ENCODE measurements at regions not wholly inside any gene's neighbourhood (a gene's known extent, or its start where the extent isn't known, plus 50 kb on each side); places are given as distances from the start of the nearest gene placed in this dataset.

DNA sequence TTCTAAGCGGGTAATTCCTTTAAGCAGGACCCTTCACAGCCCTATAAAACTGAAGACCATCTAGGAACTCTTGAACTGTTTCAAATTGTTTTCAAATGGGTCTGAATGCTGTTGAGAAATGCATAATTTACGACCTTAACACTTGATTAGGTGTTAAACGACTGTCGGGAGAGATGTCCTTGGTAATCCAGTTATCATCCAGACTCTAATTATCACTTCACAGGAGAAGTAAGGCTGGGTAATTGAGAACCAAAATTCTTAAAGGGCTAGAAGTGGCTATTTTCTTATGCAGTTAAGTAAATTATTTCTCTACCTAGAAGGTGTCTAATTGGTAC lies 276.7 kb upstream of the TBC1D5 start:
- H3K36me3 ChIP-seq (ENCODE audit: insufficient read depth, low read length): no peaks in the 10 kb centered on the region
- H3K4me1 ChIP-seq (ENCODE audit: control insufficient read depth, insufficient read depth, low read length, unreplicated experiment): peaks cover 4% of the 10 kb centered on the region
- H3K79me2 ChIP-seq (ENCODE audit: control insufficient read depth, insufficient read depth, low read length, unreplicated experiment): no peaks in the 10 kb centered on the region
- no peak overlapping the region for H3K4me3 ChIP-seq (ENCODE audit: low read depth, low read length)
- H2AFZ ChIP-seq (ENCODE audit: low read length, unreplicated experiment): no peak overlapping the region
- H3K27me3 ChIP-seq (ENCODE audit: insufficient read depth, low read length): peaks cover 3% of the 10 kb centered on the region
- H3K27ac ChIP-seq (ENCODE audit: low read depth, low read length): no peak overlapping the region

DNA sequence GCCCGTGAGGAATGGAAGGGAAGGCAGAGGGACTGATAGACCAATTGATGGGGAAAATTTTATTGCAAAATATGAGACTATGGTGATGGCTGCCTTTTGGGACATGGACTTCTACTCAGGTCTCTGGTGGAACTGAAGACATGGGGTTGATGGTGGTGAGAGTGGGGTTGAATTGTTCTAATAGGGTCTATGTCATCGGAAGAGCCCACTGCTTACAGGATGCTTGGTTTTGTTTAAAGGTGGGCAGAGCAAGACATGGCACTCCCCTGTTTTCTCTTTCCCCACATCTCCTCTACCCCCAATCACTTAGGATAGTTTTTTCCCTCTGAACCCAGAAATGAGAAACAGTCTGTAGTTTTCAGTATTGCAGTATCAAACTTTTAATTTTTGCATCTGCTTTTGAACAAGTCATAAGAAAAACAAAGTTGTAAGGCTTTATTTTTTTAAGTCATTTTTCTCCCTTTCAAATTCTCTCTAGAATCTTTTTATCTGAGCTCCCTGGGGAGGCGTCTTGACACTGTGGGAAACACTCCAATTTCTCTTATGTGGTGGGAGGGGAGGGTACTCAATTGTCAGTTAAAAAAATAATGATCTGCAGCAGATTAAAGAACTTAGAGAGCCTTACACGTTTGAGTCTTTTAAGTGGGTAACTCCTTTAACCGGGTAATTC lies 276.2 kb upstream of the TBC1D5 start:
- no peak overlapping the region for H2AFZ ChIP-seq (ENCODE audit: low read length, unreplicated experiment)
- no peaks in the 10 kb centered on the region for H3K36me3 ChIP-seq (ENCODE audit: insufficient read depth, low read length)
- H3K79me2 ChIP-seq (ENCODE audit: control insufficient read depth, insufficient read depth, low read length, unreplicated experiment): no peaks in the 10 kb centered on the region
- H3K27ac ChIP-seq (ENCODE audit: low read depth, low read length): no peak overlapping the region
- H3K4me1 ChIP-seq (ENCODE audit: control insufficient read depth, insufficient read depth, low read length, unreplicated experiment): peaks cover 4% of the 10 kb centered on the region
- no peak overlapping the region for H3K4me3 ChIP-seq (ENCODE audit: low read depth, low read length)
- peaks cover 3% of the 10 kb centered on the region for H3K27me3 ChIP-seq (ENCODE audit: insufficient read depth, low read length)

- peaks cover 3% of the 10 kb centered on the region for H3K27me3 ChIP-seq (ENCODE audit: insufficient read depth, low read length)
- peaks cover 4% of the 10 kb centered on the region for H3K4me1 ChIP-seq (ENCODE audit: control insufficient read depth, insufficient read depth, low read length, unreplicated experiment)
- no peak overlapping the region for H2AFZ ChIP-seq (ENCODE audit: low read length, unreplicated experiment)
- H3K4me3 ChIP-seq (ENCODE audit: low read depth, low read length): no peak overlapping the region
- no peak overlapping the region for H3K27ac ChIP-seq (ENCODE audit: low read depth, low read length)
- no peaks in the 10 kb centered on the region for H3K79me2 ChIP-seq (ENCODE audit: control insufficient read depth, insufficient read depth, low read length, unreplicated experiment)
- H3K36me3 ChIP-seq (ENCODE audit: insufficient read depth, low read length): no peaks in the 10 kb centered on the region
These were observed 273.9 kb upstream of the TBC1D5 start for GRCh38 chr3:18016366-18016765.

DNA sequence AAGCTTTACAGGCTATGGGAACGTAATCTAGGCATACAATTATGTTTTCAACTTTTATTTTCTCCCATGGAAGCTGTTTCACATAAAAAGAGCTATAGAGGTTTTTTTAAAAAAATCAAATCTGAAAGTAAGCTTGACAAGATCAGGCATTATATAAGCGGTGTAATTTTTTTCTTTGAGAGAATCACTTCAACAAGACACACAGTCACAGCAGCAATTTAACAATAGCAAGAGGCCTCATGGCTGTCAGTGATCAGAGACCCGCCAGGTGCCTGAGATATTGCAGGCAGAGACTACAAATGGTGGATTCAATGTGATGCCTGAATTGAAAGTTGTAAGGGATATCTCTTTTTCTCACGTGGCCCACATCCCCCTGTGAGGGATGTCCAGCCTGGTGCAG lies 270.5 kb upstream of the TBC1D5 start:
- Histone ChIP-seq H3K36me3 (ENCODE audit: insufficient read depth, low read length) (no peaks in the 10 kb centered on the region), H3K79me2 (ENCODE audit: control insufficient read depth, insufficient read depth, low read length, unreplicated experiment) (no peaks in the 10 kb centered on the region), H2AFZ (ENCODE audit: low read length, unreplicated experiment) (no peak overlapping the region), H3K27ac (ENCODE audit: low read depth, low read length) (no peak overlapping the region), H3K4me3 (ENCODE audit: low read depth, low read length) (no peak overlapping the region), H3K27me3 (ENCODE audit: insufficient read depth, low read length) (no peaks in the 10 kb centered on the region), H3K4me1 (ENCODE audit: control insufficient read depth, insufficient read depth, low read length, unreplicated experiment) (no peaks in the 10 kb centered on the region)

- no peak overlapping the region for H2AFZ ChIP-seq (ENCODE audit: low read length, unreplicated experiment)
- H3K4me1 ChIP-seq (ENCODE audit: control insufficient read depth, insufficient read depth, low read length, unreplicated experiment): no peaks in the 10 kb centered on the region
- H3K36me3 ChIP-seq (ENCODE audit: insufficient read depth, low read length): no peaks in the 10 kb centered on the region
- H3K79me2 ChIP-seq (ENCODE audit: control insufficient read depth, insufficient read depth, low read length, unreplicated experiment): no peaks in the 10 kb centered on the region
- H3K27me3 ChIP-seq (ENCODE audit: insufficient read depth, low read length): no peaks in the 10 kb centered on the region
- no peak overlapping the region for H3K27ac ChIP-seq (ENCODE audit: low read depth, low read length)
- H3K4me3 ChIP-seq (ENCODE audit: low read depth, low read length): no peak overlapping the region
These were observed 270.0 kb upstream of the TBC1D5 start for GRCh38 chr3:18012436-18012835.

- Histone ChIP-seq H3K4me3 (ENCODE audit: low read depth, low read length) (no peak overlapping the region), H3K36me3 (ENCODE audit: insufficient read depth, low read length) (no peaks in the 10 kb centered on the region), H3K79me2 (ENCODE audit: control insufficient read depth, insufficient read depth, low read length, unreplicated experiment) (no peaks in the 10 kb centered on the region), H3K4me1 (ENCODE audit: control insufficient read depth, insufficient read depth, low read length, unreplicated experiment) (no peaks in the 10 kb centered on the region), H2AFZ (ENCODE audit: low read length, unreplicated experiment) (no peak overlapping the region), H3K27ac (ENCODE audit: low read depth, low read length) (no peak overlapping the region), H3K27me3 (ENCODE audit: insufficient read depth, low read length) (no peaks in the 10 kb centered on the region)
These were observed 269.0 kb upstream of the TBC1D5 start for GRCh38 chr3:18011387-18011786.

DNA sequence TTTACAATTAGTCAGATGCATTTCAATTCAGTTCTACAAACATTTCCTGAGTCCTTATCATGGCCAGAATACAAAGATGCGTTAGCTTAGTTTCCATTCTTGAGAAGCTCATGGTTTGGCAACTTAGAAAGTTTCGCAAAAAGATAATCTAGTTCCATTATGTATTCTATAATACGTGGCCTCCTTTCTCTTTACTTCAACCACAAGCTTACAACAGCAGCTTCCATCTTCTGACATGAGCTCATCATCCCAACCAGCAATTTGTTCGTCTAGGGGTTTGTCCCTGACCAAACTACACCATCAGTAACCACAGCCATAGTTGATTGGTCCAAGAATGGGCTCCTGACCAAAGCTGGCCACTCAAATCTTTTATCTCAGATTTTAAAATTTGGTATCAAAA lies 267.6 kb upstream of the TBC1D5 start:
- H3K4me3 ChIP-seq (ENCODE audit: low read depth, low read length): no peak overlapping the region
- H3K27ac ChIP-seq (ENCODE audit: low read depth, low read length): no peak overlapping the region
- H3K36me3 ChIP-seq (ENCODE audit: insufficient read depth, low read length): no peaks in the 10 kb centered on the region
- H3K27me3 ChIP-seq (ENCODE audit: insufficient read depth, low read length): no peaks in the 10 kb centered on the region
- no peaks in the 10 kb centered on the region for H3K4me1 ChIP-seq (ENCODE audit: control insufficient read depth, insufficient read depth, low read length, unreplicated experiment)
- no peak overlapping the region for H2AFZ ChIP-seq (ENCODE audit: low read length, unreplicated experiment)
- no peaks in the 10 kb centered on the region for H3K79me2 ChIP-seq (ENCODE audit: control insufficient read depth, insufficient read depth, low read length, unreplicated experiment)

DNA sequence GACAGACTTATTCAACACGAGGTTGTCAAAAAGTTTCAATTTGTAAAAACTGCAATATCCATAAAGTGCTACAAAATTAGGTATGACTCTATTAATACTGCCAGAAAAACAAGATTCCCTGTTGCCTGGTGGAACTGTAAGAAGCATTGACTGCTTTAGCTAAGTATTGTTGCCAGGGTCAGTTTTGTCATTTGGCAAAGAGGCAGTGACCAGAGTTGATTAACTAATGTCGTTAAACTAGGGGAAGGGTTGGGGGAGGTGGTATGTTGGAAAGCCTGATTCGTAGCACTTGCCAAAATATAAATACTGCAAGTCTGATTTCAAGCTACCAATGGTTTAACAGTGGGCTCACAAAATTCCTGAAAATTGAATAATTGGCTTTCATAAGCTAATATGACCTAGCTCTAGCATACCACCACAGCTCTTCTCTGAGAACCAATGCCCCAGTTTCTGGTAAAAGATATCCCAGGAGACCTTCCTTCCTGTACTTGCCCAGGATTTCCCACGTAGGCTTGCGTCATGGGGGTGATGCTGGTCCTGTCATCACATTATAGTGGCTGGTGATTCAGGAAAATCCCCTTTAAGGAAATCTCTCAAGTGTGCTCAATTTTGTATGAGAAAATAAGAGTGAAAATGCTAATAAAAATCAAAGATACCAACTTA lies 266.4 kb upstream of the TBC1D5 start:
- Histone ChIP-seq H3K4me3 (ENCODE audit: low read depth, low read length) (no peak overlapping the region), H3K27ac (ENCODE audit: low read depth, low read length) (no peak overlapping the region), H3K79me2 (ENCODE audit: control insufficient read depth, insufficient read depth, low read length, unreplicated experiment) (no peaks in the 10 kb centered on the region), H2AFZ (ENCODE audit: low read length, unreplicated experiment) (no peak overlapping the region), H3K27me3 (ENCODE audit: insufficient read depth, low read length) (no peaks in the 10 kb centered on the region), H3K4me1 (ENCODE audit: control insufficient read depth, insufficient read depth, low read length, unreplicated experiment) (no peaks in the 10 kb centered on the region), H3K36me3 (ENCODE audit: insufficient read depth, low read length) (no peaks in the 10 kb centered on the region)

DNA sequence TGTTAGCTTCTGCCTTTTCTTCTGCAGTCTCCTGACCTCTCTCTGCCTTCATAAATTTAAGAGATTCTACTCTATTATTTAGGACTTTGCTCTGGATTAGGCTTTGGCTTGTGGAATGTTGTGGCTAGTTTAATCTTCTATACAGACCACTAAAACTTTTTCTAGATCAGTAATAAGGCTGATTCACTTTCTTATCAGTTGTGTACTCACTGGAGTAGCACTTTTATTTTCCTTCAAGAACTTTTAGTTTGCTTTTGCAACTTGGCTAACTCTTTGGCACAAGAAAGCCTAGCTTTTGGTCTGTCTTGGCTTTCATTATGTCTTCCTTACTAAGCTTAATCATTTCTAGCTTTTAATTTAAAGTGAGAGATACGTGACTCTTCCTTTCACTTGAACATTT lies 265.5 kb upstream of the TBC1D5 start:
- H3K4me3 ChIP-seq (ENCODE audit: low read depth, low read length): no peak overlapping the region
- no peaks in the 10 kb centered on the region for H3K4me1 ChIP-seq (ENCODE audit: control insufficient read depth, insufficient read depth, low read length, unreplicated experiment)
- no peak overlapping the region for H3K27ac ChIP-seq (ENCODE audit: low read depth, low read length)
- H2AFZ ChIP-seq (ENCODE audit: low read length, unreplicated experiment): no peak overlapping the region
- no peaks in the 10 kb centered on the region for H3K79me2 ChIP-seq (ENCODE audit: control insufficient read depth, insufficient read depth, low read length, unreplicated experiment)
- H3K36me3 ChIP-seq (ENCODE audit: insufficient read depth, low read length): no peaks in the 10 kb centered on the region
- no peaks in the 10 kb centered on the region for H3K27me3 ChIP-seq (ENCODE audit: insufficient read depth, low read length)

DNA sequence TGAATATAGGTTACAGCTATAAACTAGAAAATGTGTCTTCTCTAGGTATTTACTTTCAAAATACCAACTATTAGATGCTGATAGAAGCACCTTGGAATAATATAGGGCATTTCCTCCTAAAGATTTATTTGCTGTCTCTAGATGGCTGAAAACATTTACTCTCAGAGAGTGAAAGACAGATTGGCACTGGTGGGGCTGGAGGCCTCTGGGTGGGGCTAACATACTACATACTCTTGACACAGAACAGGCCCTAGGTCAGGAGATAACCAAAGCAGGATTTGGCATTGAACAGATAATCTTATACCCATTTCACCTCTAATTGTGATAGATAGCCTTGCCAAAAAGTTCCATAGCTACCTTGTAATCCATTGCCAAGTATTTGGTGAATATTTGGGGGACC lies 253.3 kb upstream of the TBC1D5 start:
- Histone ChIP-seq H2AFZ (ENCODE audit: low read length, unreplicated experiment) (no peak overlapping the region), H3K79me2 (ENCODE audit: control insufficient read depth, insufficient read depth, low read length, unreplicated experiment) (no peaks in the 10 kb centered on the region), H3K27me3 (ENCODE audit: insufficient read depth, low read length) (no peaks in the 10 kb centered on the region), H3K36me3 (ENCODE audit: insufficient read depth, low read length) (no peaks in the 10 kb centered on the region), H3K4me3 (ENCODE audit: low read depth, low read length) (no peak overlapping the region), H3K4me1 (ENCODE audit: control insufficient read depth, insufficient read depth, low read length, unreplicated experiment) (no peaks in the 10 kb centered on the region), H3K27ac (ENCODE audit: low read depth, low read length) (no peak overlapping the region)

- H3K36me3 ChIP-seq (ENCODE audit: insufficient read depth, low read length): no peaks in the 10 kb centered on the region
- H2AFZ ChIP-seq (ENCODE audit: low read length, unreplicated experiment): no peak overlapping the region
- H3K4me3 ChIP-seq (ENCODE audit: low read depth, low read length): no peak overlapping the region
- no peaks in the 10 kb centered on the region for H3K4me1 ChIP-seq (ENCODE audit: control insufficient read depth, insufficient read depth, low read length, unreplicated experiment)
- H3K27ac ChIP-seq (ENCODE audit: low read depth, low read length): no peak overlapping the region
- no peaks in the 10 kb centered on the region for H3K79me2 ChIP-seq (ENCODE audit: control insufficient read depth, insufficient read depth, low read length, unreplicated experiment)
- H3K27me3 ChIP-seq (ENCODE audit: insufficient read depth, low read length): no peaks in the 10 kb centered on the region
These were observed 251.7 kb upstream of the TBC1D5 start for GRCh38 chr3:17994167-17994566.

Data from ACC112 (cell line).